ENCODE measurements at regions not wholly inside any gene's neighbourhood (a gene's known extent, or its start where the extent isn't known, plus 50 kb on each side); places are given as distances from the start of the nearest gene placed in this dataset.

DNA sequence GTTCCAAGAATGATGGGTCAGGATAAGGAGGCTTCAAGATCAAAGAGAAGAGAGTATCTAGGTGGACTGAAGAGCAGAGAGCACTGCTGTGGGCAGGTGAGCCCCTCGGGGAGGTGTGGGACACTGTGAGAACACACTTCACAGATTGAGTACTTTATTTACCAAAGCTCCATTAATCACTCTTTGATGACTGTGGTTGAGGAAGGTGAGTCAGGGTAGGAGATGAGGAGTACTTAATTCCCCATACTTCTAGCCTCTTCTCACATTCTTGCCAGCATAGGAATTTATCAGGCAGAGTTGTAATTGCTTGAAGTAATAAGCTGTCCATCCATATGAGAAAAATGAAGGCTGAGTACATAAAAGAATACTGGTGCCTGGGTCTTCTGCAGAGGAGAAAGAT lies 375.3 kb downstream of the PCDH10 start:
- 35% methylated on average over 1 of the region's 1 CpG for WGBS
- TF ChIP-seq ZBTB33 (IDR thresholded peaks at IDR 0.05) (no peak), ATF3 (IDR thresholded peaks at IDR 0.05) (no peak), RXRA (IDR thresholded peaks at IDR 0.05) (no peak), HNF4G (IDR thresholded peaks at IDR 0.05) (no peak), YY1 (IDR thresholded peaks at IDR 0.05) (no peak), HNF4A (conservative IDR thresholded peaks at IDR 0.05) (no peak)
- TF ChIP-seq, protein P1, sequence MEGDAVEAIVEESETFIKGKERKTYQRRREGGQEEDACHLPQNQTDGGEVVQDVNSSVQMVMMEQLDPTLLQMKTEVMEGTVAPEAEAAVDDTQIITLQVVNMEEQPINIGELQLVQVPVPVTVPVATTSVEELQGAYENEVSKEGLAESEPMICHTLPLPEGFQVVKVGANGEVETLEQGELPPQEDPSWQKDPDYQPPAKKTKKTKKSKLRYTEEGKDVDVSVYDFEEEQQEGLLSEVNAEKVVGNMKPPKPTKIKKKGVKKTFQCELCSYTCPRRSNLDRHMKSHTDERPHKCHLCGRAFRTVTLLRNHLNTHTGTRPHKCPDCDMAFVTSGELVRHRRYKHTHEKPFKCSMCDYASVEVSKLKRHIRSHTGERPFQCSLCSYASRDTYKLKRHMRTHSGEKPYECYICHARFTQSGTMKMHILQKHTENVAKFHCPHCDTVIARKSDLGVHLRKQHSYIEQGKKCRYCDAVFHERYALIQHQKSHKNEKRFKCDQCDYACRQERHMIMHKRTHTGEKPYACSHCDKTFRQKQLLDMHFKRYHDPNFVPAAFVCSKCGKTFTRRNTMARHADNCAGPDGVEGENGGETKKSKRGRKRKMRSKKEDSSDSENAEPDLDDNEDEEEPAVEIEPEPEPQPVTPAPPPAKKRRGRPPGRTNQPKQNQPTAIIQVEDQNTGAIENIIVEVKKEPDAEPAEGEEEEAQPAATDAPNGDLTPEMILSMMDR (IDR thresholded peaks at IDR 0.05; ENCODE audit: low read depth, low read length, missing input control), result no peak
- Histone ChIP-seq H3K27ac (ENCODE audit: low read depth in 1 of 2, low read length in 2 of 2) (no peak overlapping the region), H3K4me1 (ENCODE audit: control insufficient read depth in 4 of 4, insufficient read depth in 4 of 4, low read length in 3 of 4) (no peaks in the 10 kb centered on the region), H3K4me3 (ENCODE audit: low read depth in 1 of 3, low read length in 3 of 3) (no peak overlapping the region), H3K9ac (ENCODE audit: low read depth in 1 of 2, low read length in 2 of 2) (no peak overlapping the region), H3K36me3 (ENCODE audit: control insufficient read depth in 4 of 4, insufficient read depth in 3 of 4, low read depth in 1 of 4, low read length in 3 of 4) (no peaks in the 10 kb centered on the region), H3K9me3 (ENCODE audit: control insufficient read depth in 4 of 4, low read length in 3 of 4) (no peaks in the 10 kb centered on the region), H3K27me3 (ENCODE audit: control insufficient read depth in 4 of 4, insufficient read depth in 4 of 4, low read length in 3 of 4) (no peaks in the 10 kb centered on the region)
- no peak for DNase-seq (ENCODE audit: low spot score)

- Histone ChIP-seq H3K36me3 (ENCODE audit: control insufficient read depth in 4 of 4, insufficient read depth in 3 of 4, low read depth in 1 of 4, low read length in 3 of 4) (no peaks in the 10 kb centered on the region), H3K4me3 (ENCODE audit: low read depth in 1 of 3, low read length in 3 of 3) (no peak overlapping the region), H3K4me1 (ENCODE audit: control insufficient read depth in 4 of 4, insufficient read depth in 4 of 4, low read length in 3 of 4) (no peaks in the 10 kb centered on the region), H3K9ac (ENCODE audit: low read depth in 1 of 2, low read length in 2 of 2) (no peak overlapping the region), H3K27me3 (ENCODE audit: control insufficient read depth in 4 of 4, insufficient read depth in 4 of 4, low read length in 3 of 4) (no peaks in the 10 kb centered on the region), H3K9me3 (ENCODE audit: control insufficient read depth in 4 of 4, low read length in 3 of 4) (peaks cover 0 to 4% (median 1%) of the 10 kb centered on the region in 4 donors), H3K27ac (ENCODE audit: low read depth in 1 of 2, low read length in 2 of 2) (no peak overlapping the region)
- no peak for DNase-seq (ENCODE audit: low spot score)
- TF ChIP-seq GABPA (IDR thresholded peaks at IDR 0.05 in 1 of 2, conservative IDR thresholded peaks at IDR 0.05 in 1 of 2) (no peak), TAF1 (conservative IDR thresholded peaks at IDR 0.05) (no peak), MAX (IDR thresholded peaks at IDR 0.05) (no peak), JUND (IDR thresholded peaks at IDR 0.05) (no peak), FOXA2 (IDR thresholded peaks at IDR 0.05) (no peak), EGR1 (IDR thresholded peaks at IDR 0.05; ENCODE audit: low read depth in 2 of 2) (no peak), YY1 (IDR thresholded peaks at IDR 0.05) (no peak), REST (IDR thresholded peaks at IDR 0.05) (no peak), NR2F2 (IDR thresholded peaks at IDR 0.05) (no peak), FOXA1 (IDR thresholded peaks at IDR 0.05) (no peak), ZBTB33 (IDR thresholded peaks at IDR 0.05) (no peak), SP1 (IDR thresholded peaks at IDR 0.05) (no peak), RAD21 (IDR thresholded peaks at IDR 0.05) (no peak), HNF4G (IDR thresholded peaks at IDR 0.05) (no peak), RXRA (IDR thresholded peaks at IDR 0.05) (no peak), HNF4A (conservative IDR thresholded peaks at IDR 0.05) (no peak), ATF3 (IDR thresholded peaks at IDR 0.05) (no peak)
- TF ChIP-seq, protein P1 (IDR thresholded peaks at IDR 0.05; ENCODE audit: low read depth, low read length, missing input control), result no peak
These were observed 364.8 kb downstream of the PCDH10 start for GRCh38 chr4:133513901-133514300.
